ENCODE measurements at regions not wholly inside any gene's neighbourhood (a gene's known extent, or its start where the extent isn't known, plus 50 kb on each side); places are given as distances from the start of the nearest gene placed in this dataset.

DNA sequence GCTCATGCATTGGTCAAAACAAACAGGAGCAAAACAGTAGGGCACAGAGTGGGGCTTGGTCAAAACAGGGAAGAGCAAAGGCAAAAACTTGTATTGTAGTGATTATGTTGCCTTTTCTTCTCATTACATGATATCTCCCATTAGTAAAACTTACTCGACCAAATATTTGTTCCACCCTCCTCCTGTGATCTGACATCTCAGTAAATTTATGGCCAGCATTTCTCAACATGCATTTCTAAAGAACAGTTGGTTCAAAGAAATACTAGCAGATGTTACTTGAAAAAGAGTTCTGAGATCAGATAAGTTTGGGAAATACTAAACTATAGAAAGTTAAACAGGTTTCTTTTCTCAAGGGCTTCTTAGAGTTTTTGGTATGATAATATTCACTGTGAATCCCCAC is 423.1 kb downstream of the FIGN start:
- TF ChIP-seq, protein P1, sequence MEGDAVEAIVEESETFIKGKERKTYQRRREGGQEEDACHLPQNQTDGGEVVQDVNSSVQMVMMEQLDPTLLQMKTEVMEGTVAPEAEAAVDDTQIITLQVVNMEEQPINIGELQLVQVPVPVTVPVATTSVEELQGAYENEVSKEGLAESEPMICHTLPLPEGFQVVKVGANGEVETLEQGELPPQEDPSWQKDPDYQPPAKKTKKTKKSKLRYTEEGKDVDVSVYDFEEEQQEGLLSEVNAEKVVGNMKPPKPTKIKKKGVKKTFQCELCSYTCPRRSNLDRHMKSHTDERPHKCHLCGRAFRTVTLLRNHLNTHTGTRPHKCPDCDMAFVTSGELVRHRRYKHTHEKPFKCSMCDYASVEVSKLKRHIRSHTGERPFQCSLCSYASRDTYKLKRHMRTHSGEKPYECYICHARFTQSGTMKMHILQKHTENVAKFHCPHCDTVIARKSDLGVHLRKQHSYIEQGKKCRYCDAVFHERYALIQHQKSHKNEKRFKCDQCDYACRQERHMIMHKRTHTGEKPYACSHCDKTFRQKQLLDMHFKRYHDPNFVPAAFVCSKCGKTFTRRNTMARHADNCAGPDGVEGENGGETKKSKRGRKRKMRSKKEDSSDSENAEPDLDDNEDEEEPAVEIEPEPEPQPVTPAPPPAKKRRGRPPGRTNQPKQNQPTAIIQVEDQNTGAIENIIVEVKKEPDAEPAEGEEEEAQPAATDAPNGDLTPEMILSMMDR (IDR thresholded peaks at IDR 0.05): no peak
- TF ChIP-seq RNF2 (IDR thresholded peaks at IDR 0.05; ENCODE audit: borderline replicate concordance, low read depth) (no peak), POLR2A (IDR thresholded peaks at IDR 0.05; ENCODE audit: low read length) (no peak), MYC (IDR thresholded peaks at IDR 0.05; ENCODE audit: borderline replicate concordance, low read length) (no peak), SREBF2 (IDR thresholded peaks at IDR 0.05) (no peak), REST (IDR thresholded peaks at IDR 0.05) (no peak), MAZ (IDR thresholded peaks at IDR 0.05; ENCODE audit: borderline replicate concordance, low read depth, low read length) (no peak), RAD21 (conservative IDR thresholded peaks at IDR 0.05 in 1 of 2, IDR thresholded peaks at IDR 0.05 in 1 of 2) (no peak), JUN (IDR thresholded peaks at IDR 0.05) (no peak), KDM1A (IDR thresholded peaks at IDR 0.05; ENCODE audit: low read depth) (no peak), HDAC2 (IDR thresholded peaks at IDR 0.05) (no peak)

Measured in A549 (cell line).